Gastrocnemius medialis (tissue), 4 donors: ENCODE measurements at regions not wholly inside any gene's neighbourhood (a gene's known extent, or its start where the extent isn't known, plus 50 kb on each side); places are given as distances from the start of the nearest gene placed in this dataset.

ENCODE experiments used
- ATAC-seq, 2 donors: fragments of 150-250 bp; one replicate each; pipeline ENCODE4 v1.9.1; 2016
- DNase-seq, 2 donors: peaks; one replicate each; pipeline ENCODE4 v3.0.0-alpha.2; 2019
- H3K27ac ChIP-seq, 4 donors: fragments of 200-600 bp; sonication (generic); 1 replicate in 1 of 4; 2 replicates in 3 of 4; pipeline ENCODE4 v1.5.1; 2016 to 2018; ENCODE audit warnings: mild to moderate bottlenecking in 2 of 4, moderate library complexity in 1 of 4
- H3K27me3 ChIP-seq, 3 donors: fragments of 200-600 bp; sonication (generic) in 2 of 3; 1 replicate in 1 of 3; 2 replicates in 2 of 3; pipeline versions ENCODE4 v1.5.1 to v1.6.0; 2016 to 2019; ENCODE audit warnings: mild to moderate bottlenecking in 1 of 3, moderate library complexity in 1 of 3
- H3K36me3 ChIP-seq, 2 donors: fragments of 200-600 bp; sonication (generic) in 1 of 2; one replicate each; pipeline ENCODE4 v1.5.1; 2017 to 2018
- H3K4me1 ChIP-seq, 2 donors: fragments of 200-600 bp; sonication (generic) in 1 of 2; one replicate each; pipeline ENCODE4 v1.5.1; 2016 to 2017; ENCODE audit warnings: mild to moderate bottlenecking in 2 of 2
- H3K4me3 ChIP-seq, 4 donors: fragments of 200-600 bp; sonication (generic) in 3 of 4; 1 replicate in 1 of 4; 2 replicates in 3 of 4; pipeline ENCODE4 v1.5.1; 2016 to 2019; ENCODE audit warnings: mild to moderate bottlenecking in 2 of 4
- H3K9me3 ChIP-seq, 3 donors: fragments of 200-600 bp; sonication (generic) in 2 of 3; 1 replicate in 1 of 3; 2 replicates in 2 of 3; pipeline ENCODE4 v1.5.1; 2016 to 2019
- POLR2A ChIP-seq, 2 donors: fragments of 450-650 bp; IDR thresholded peaks; one replicate each; pipeline ENCODE4 v1.6.1; 2017; ENCODE audit warnings: antibody characterized with exemption in 2 of 2, mild to moderate bottlenecking in 2 of 2, moderate library complexity in 2 of 2
- in situ Hi-C, 4 donors: fragments of 200-750 bp; cut with MboI; loops; one replicate each; pipeline versions ENCODE4 v1.15.0 to v1.8.0; 2017; ENCODE audit warnings: low sequenced_read_pairs in 4 of 4
- intact Hi-C: fragments of 100-400 bp; cut with DNase I; formaldehyde crosslinking; loops from one replicate; pipeline ENCODE4 v1.15.1; 2023; ENCODE audit warnings: low total_unique reads
- TF ChIP-seq, protein P1 (sequence below), 5 experiments: fragments of 450-650 bp in 3 of 5; fragments of 200-600 bp in 2 of 5; sonication (generic) in 2 of 5; IDR thresholded peaks in 4 of 5; conservative IDR thresholded peaks in 1 of 5; 1 replicate in 4 of 5; 2 replicates in 1 of 5; pipeline ENCODE4 v1.5.1; 2016 to 2019; ENCODE audit warnings: antibody characterized with exemption in 5 of 5, mild to moderate bottlenecking in 3 of 5, moderate library complexity in 3 of 5

DNA sequence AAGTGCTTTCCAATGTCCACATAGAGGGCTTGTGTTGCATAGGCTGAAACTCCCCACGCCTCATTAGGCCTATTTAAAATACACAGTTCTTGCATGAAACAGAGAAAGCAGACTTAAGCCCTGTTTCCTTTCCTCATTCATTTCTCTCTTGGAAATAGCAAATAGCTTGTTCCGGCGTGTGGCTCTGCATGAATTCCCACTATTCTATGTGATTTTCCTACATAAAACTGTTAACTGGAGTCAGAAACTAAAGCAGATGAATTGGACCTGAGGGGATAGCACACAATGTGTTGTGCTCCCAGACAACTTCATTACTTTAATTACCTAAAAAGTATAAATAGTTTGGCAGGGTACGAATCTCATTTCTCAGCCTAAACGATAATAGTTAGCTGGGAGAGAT, 981.5 kb downstream of the SORCS1 start:
- in situ Hi-C loops = no loop called here
- H3K36me3 ChIP-seq = no peaks in the 10 kb centered on the region
- intact Hi-C loops = no loop called here
- no peaks in the 10 kb centered on the region for H3K4me1 ChIP-seq
- no peak for DNase-seq
- no peak for ATAC-seq
- no peak for TF ChIP-seq POLR2A (IDR thresholded peaks at IDR 0.05)
- TF ChIP-seq, protein P1, sequence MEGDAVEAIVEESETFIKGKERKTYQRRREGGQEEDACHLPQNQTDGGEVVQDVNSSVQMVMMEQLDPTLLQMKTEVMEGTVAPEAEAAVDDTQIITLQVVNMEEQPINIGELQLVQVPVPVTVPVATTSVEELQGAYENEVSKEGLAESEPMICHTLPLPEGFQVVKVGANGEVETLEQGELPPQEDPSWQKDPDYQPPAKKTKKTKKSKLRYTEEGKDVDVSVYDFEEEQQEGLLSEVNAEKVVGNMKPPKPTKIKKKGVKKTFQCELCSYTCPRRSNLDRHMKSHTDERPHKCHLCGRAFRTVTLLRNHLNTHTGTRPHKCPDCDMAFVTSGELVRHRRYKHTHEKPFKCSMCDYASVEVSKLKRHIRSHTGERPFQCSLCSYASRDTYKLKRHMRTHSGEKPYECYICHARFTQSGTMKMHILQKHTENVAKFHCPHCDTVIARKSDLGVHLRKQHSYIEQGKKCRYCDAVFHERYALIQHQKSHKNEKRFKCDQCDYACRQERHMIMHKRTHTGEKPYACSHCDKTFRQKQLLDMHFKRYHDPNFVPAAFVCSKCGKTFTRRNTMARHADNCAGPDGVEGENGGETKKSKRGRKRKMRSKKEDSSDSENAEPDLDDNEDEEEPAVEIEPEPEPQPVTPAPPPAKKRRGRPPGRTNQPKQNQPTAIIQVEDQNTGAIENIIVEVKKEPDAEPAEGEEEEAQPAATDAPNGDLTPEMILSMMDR (IDR thresholded peaks at IDR 0.05 in 4 of 5, conservative IDR thresholded peaks at IDR 0.05 in 1 of 5) = no peak
- no peak overlapping the region for H3K4me3 ChIP-seq
- no peak overlapping the region for H3K27ac ChIP-seq
- no peaks in the 10 kb centered on the region for H3K9me3 ChIP-seq
- no peaks in the 10 kb centered on the region for H3K27me3 ChIP-seq

DNA sequence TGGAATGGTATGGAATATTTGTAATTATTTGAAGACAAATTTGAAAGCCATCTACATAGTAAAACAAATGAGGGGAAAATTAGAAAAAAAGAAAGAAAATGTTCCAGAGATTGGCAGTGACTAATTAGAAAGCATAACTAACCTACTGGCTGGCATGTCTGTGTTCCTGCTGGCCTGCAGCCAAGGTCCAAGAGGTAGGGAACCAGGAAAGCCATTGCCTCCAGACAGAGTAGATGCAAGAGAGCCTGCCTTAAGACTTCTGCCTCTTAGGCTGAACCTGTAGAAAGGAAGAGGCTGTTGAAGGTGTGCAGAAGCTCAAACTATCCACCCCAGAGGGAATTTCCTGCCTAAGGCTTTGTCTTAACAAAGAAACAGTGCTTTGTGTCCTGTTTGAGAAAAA, 982.0 kb downstream of the SORCS1 start:
- intact Hi-C loops = no loop called here
- Histone ChIP-seq H3K27me3 (no peaks in the 10 kb centered on the region), H3K36me3 (no peaks in the 10 kb centered on the region), H3K9me3 (no peaks in the 10 kb centered on the region), H3K27ac (no peak overlapping the region), H3K4me3 (no peak overlapping the region), H3K4me1 (no peaks in the 10 kb centered on the region)
- TF ChIP-seq, protein P1 (IDR thresholded peaks at IDR 0.05 in 4 of 5, conservative IDR thresholded peaks at IDR 0.05 in 1 of 5) = no peak
- no peak for TF ChIP-seq POLR2A (IDR thresholded peaks at IDR 0.05)
- ATAC-seq (no peak), DNase-seq (no peak)
- in situ Hi-C loops = no loop called here

GRCh38 chr10:106181501-106181900, 983.0 kb downstream of the SORCS1 start:
- H3K9me3 ChIP-seq = no peaks in the 10 kb centered on the region
- TF ChIP-seq POLR2A (IDR thresholded peaks at IDR 0.05) = no peak
- TF ChIP-seq, protein P1 (IDR thresholded peaks at IDR 0.05 in 4 of 5, conservative IDR thresholded peaks at IDR 0.05 in 1 of 5) = no peak
- ATAC-seq = no peak
- DNase-seq = no peak
- no peaks in the 10 kb centered on the region for H3K27me3 ChIP-seq
- H3K4me1 ChIP-seq = no peaks in the 10 kb centered on the region
- no peak overlapping the region for H3K27ac ChIP-seq
- in situ Hi-C loops (no loop called here), intact Hi-C loops (no loop called here)
- no peak overlapping the region for H3K4me3 ChIP-seq
- no peaks in the 10 kb centered on the region for H3K36me3 ChIP-seq

DNA sequence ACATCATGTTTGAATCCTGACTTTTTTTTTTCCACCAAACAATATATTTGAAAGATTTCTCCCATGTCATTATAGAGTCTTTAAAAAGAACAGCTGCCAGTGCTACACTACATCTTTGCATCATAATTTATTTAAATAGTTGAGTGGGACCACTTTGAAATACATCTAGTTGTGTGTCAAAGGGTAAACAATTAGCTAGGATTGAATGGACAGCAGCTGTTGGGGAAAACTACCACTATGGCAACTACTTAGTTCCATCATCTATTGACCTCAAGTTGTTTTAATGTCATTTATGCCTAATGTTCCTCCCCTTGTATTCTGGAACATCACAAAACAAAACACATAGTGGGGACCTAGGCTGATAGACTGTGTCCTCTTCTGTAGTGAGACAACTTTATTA, 985.1 kb downstream of the SORCS1 start:
- in situ Hi-C loops (no loop called here), intact Hi-C loops (no loop called here)
- Histone ChIP-seq H3K4me1 (no peaks in the 10 kb centered on the region), H3K27ac (no peak overlapping the region), H3K27me3 (no peaks in the 10 kb centered on the region), H3K36me3 (no peaks in the 10 kb centered on the region), H3K4me3 (no peak overlapping the region), H3K9me3 (no peaks in the 10 kb centered on the region)
- TF ChIP-seq, protein P1 (IDR thresholded peaks at IDR 0.05 in 4 of 5, conservative IDR thresholded peaks at IDR 0.05 in 1 of 5) = no peak
- no peak for TF ChIP-seq POLR2A (IDR thresholded peaks at IDR 0.05)
- DNase-seq (no peak), ATAC-seq (no peak)

DNA sequence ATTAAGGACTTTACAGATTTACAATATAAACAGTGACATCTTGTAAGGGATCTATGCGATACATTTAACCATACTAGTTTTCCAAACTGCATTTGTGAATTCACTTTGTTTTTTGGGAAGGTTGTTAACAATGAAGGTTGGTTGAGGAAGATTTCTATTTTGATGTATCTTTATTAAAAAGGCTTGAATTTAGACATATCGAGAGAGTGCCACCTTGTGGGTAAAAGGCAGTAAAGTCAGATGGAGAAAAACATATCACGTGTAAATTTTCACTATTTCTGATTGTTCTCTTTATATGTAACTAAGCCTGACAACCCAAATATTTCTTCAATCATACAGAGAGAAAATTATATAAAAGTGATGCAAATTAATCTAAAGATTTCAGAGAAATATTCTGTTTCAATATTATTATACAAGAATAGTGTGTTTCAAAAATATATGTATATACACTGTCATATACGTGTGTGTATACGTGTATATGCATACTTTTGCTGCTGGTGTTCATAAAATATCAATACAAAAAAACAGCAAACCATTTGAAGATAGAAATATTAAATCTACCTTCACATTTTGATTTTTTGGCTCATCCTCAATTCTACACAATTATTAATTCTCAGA, 988.6 kb downstream of the SORCS1 start:
- Histone ChIP-seq H3K36me3 (no peaks in the 10 kb centered on the region), H3K4me3 (no peak overlapping the region), H3K27ac (no peak overlapping the region), H3K9me3 (no peaks in the 10 kb centered on the region), H3K4me1 (no peaks in the 10 kb centered on the region), H3K27me3 (no peaks in the 10 kb centered on the region)
- no peak for ATAC-seq
- in situ Hi-C loops (no loop called here), intact Hi-C loops (no loop called here)
- DNase-seq = no peak
- TF ChIP-seq, protein P1 (IDR thresholded peaks at IDR 0.05 in 4 of 5, conservative IDR thresholded peaks at IDR 0.05 in 1 of 5) = no peak
- TF ChIP-seq POLR2A (IDR thresholded peaks at IDR 0.05) = no peak
